HepG2 (cell line): ENCODE measurements at regions not wholly inside any gene's neighbourhood (a gene's known extent, or its start where the extent isn't known, plus 50 kb on each side); places are given as distances from the start of the nearest gene placed in this dataset.

Experiments used
- ATAC-seq: fragments of 200-7000 bp; cut with Tn5 transposase; 3 replicates; pipeline ENCODE4 v1.9.1; 2020; ENCODE audit warnings: mild to moderate bottlenecking, moderate library complexity
- BruUV-seq: library from RNA; stranded (reverse); fragments of 400-500 nt; replicated peaks from 2 replicates; lab custom pipeline; 2021; lab: Mats Ljungman, UMichigan
- CTCF ChIA-PET: fragments of 300-600 bp; formaldehyde crosslinking; extraction: SDS; loops from one replicate; lab custom pipeline; 2021; ENCODE audit warnings: low total read pairs, inconsistent platforms, low intra/inter-chr PET ratio; lab: Yijun Ruan, JAX
- POLR2A ChIA-PET: fragments of 350-600 bp; sonication (Branson Sonifier 250); formaldehyde crosslinking; loops from one replicate; lab custom pipeline; 2020; ENCODE audit warnings: antibody characterized with exemption, inconsistent platforms; lab: Yijun Ruan, JAX
- DNase-seq: peaks from one replicate; pipeline ENCODE4 v3.0.0-alpha.2; 2015; ENCODE audit warnings: low spot score
- FAIRE-seq: peaks from 3 replicates; lab custom pipeline; 2011; peaks lifted over from hg19 to GRCh38; lab: Jason Lieb, UNC
- H2AFZ ChIP-seq: one replicate; pipeline ENCODE4 v1.6.1; 2011; ENCODE audit warnings: low read length, inconsistent platforms
- H3K27ac ChIP-seq: fragments of 300-600 bp; 3 replicates; pipeline ENCODE4 v1.8.0; 2011; ENCODE audit warnings: mixed run types, mild to moderate bottlenecking, mixed read lengths, low read length, inconsistent platforms; ENCODE audit not compliant: insufficient read depth; ENCODE audit errors: extremely low read length
- H3K27me3 ChIP-seq, 2 experiments: fragments of 200-600 bp in 1 of 2; 2 replicates in 1 of 2; 3 replicates in 1 of 2; pipeline versions ENCODE4 v1.6.0 to v1.8.0; 2011; ENCODE audit warnings: low read length in 2 of 2, mild to moderate bottlenecking in 2 of 2, moderate library complexity in 2 of 2, inconsistent platforms in 1 of 2; ENCODE audit not compliant: insufficient read depth in 2 of 2, control insufficient read depth in 1 of 2
- H3K36me3 ChIP-seq, 2 experiments: fragments of 200-600 bp in 1 of 2; replicated peaks in 1 of 2; 2 replicates in 1 of 2; 3 replicates in 1 of 2; pipeline versions ENCODE4 v1.5.1 to v1.8.0; 2011; ENCODE audit warnings: low read length in 2 of 2, inconsistent platforms in 1 of 2; ENCODE audit not compliant: insufficient read depth in 2 of 2, control insufficient read depth in 1 of 2
- H3K4me1 ChIP-seq: 2 replicates; pipeline ENCODE4 v1.5.1; 2012; ENCODE audit warnings: low read length, inconsistent platforms; ENCODE audit not compliant: insufficient read depth
- H3K4me2 ChIP-seq: 2 replicates; pipeline ENCODE4 v1.6.0; 2011; ENCODE audit warnings: low read depth, low read length, inconsistent platforms
- H3K4me3 ChIP-seq, 3 experiments: fragments of 200-600 bp in 1 of 3; sonication (generic), shearing (Covaris generic) in 1 of 3; replicated peaks in 1 of 3; 2 replicates each; pipeline ENCODE4 v1.5.1; 2011 to 2016; ENCODE audit warnings: low read length in 3 of 3, inconsistent platforms in 2 of 3, low read depth in 2 of 3, mild to moderate bottlenecking in 2 of 3, control low read depth in 1 of 3, mixed read lengths in 1 of 3; ENCODE audit not compliant: insufficient read depth in 1 of 3
- H3K79me2 ChIP-seq: one replicate; pipeline ENCODE4 v1.6.1; 2011; ENCODE audit warnings: low read length, inconsistent platforms; ENCODE audit not compliant: insufficient read depth
- H3K9ac ChIP-seq: 2 replicates; pipeline ENCODE4 v1.6.0; 2011; ENCODE audit warnings: mild to moderate bottlenecking, low read depth, low read length, inconsistent platforms; ENCODE audit not compliant: insufficient read depth
- H3K9me3 ChIP-seq: 2 replicates; pipeline ENCODE4 v1.5.1; 2012; ENCODE audit warnings: mild to moderate bottlenecking, low read length
- H4K20me1 ChIP-seq: 2 replicates; pipeline ENCODE4 v1.6.0; 2011; ENCODE audit warnings: inconsistent platforms, mild to moderate bottlenecking, low read length, moderate library complexity; ENCODE audit not compliant: insufficient read depth
- ARNTL ChIP-seq: sonication (generic); formaldehyde crosslinking; IDR thresholded peaks from 2 replicates; pipeline ENCODE4 v1.4.0; 2020; ENCODE audit warnings: mild to moderate bottlenecking, missing genetic modification reagents
- CERS6 ChIP-seq: sonication (generic); formaldehyde crosslinking; IDR thresholded peaks from 2 replicates; pipeline ENCODE4 v1.5.0; 2020; ENCODE audit warnings: missing genetic modification reagents
- CSRNP1 ChIP-seq: sonication (generic); formaldehyde crosslinking; IDR thresholded peaks from 2 replicates; pipeline ENCODE4 v1.8.1; 2023; ENCODE audit warnings: mild to moderate bottlenecking, missing genetic modification reagents
- HINFP ChIP-seq: sonication (generic); formaldehyde crosslinking; IDR thresholded peaks from 2 replicates; pipeline ENCODE4 v1.4.0; 2020; ENCODE audit warnings: low read depth, mild to moderate bottlenecking, missing genetic modification reagents
- PLSCR1 ChIP-seq: sonication (generic); formaldehyde crosslinking; IDR thresholded peaks from 2 replicates; pipeline ENCODE4 v1.5.0; 2020; ENCODE audit warnings: missing genetic modification reagents, mild to moderate bottlenecking, borderline replicate concordance
- PRDM15 ChIP-seq: sonication (generic); formaldehyde crosslinking; IDR thresholded peaks from 2 replicates; pipeline ENCODE4 v1.4.0; 2020; ENCODE audit warnings: missing genetic modification reagents
- REL ChIP-seq: sonication (generic); formaldehyde crosslinking; conservative IDR thresholded peaks from 2 replicates; pipeline ENCODE4 v1.8.0; 2022; ENCODE audit warnings: mild to moderate bottlenecking, missing genetic modification reagents, moderate library complexity
- ZBTB34 ChIP-seq: sonication (generic); formaldehyde crosslinking; IDR thresholded peaks from 2 replicates; pipeline ENCODE4 v1.8.0; 2022; ENCODE audit warnings: mild to moderate bottlenecking, missing genetic modification reagents
- ZBTB49 ChIP-seq: sonication (generic); formaldehyde crosslinking; IDR thresholded peaks from 2 replicates; pipeline ENCODE4 v1.4.0; 2020; ENCODE audit warnings: missing genetic modification reagents, borderline replicate concordance
- ZKSCAN1 ChIP-seq: fragments of 150-350 bp; IDR thresholded peaks from 2 replicates; pipeline ENCODE4 v1.6.1; 2014; ENCODE audit warnings: low read length
- ZNF670 ChIP-seq: sonication (generic); formaldehyde crosslinking; IDR thresholded peaks from 2 replicates; pipeline ENCODE4 v1.8.0; 2022; ENCODE audit warnings: mild to moderate bottlenecking, missing genetic modification reagents, borderline replicate concordance
- WGBS: methylation state at CpG from one replicate; pipeline ENCODE4 v1.1.6; 2017; ENCODE audit warnings: low lambda C conversion rate; 5-methylcytosine and 5-hydroxymethylcytosine counted together
- in situ Hi-C: cut with HindIII; loops from 2 replicates; pipeline ENCODE4 v1.10.0; 2017; ENCODE audit warnings: low pct_unique_long_range_greater_than_20kb; ENCODE audit not compliant: extremely low pct_ligation_motif_present
- intact Hi-C: fragments of 100-400 bp; cut with micrococcal nuclease; formaldehyde crosslinking; loops from one replicate; pipeline ENCODE4 v1.10.0; 2022; ENCODE audit not compliant: unreplicated experiment

- no TSS peak for BruUV-seq
- WGBS = 3% methylated on average over 5 of the region's 5 CpGs
- no peak for TF ChIP-seq PRDM15
- no peak for TF ChIP-seq CERS6 (CRISPR knock-in tag)
- no peak for TF ChIP-seq PLSCR1
- TF ChIP-seq ZBTB34 (CRISPR knock-in tag) = no peak
- no peak for TF ChIP-seq CSRNP1 (CRISPR knock-in tag)
- no peak for TF ChIP-seq ZNF670 (CRISPR knock-in tag)
- no peak for TF ChIP-seq ARNTL (CRISPR knock-in tag)
- TF ChIP-seq HINFP (CRISPR knock-in tag) = no peak
- TF ChIP-seq REL (CRISPR knock-in tag) = no peak
- TF ChIP-seq ZBTB49 (CRISPR knock-in tag) = no peak
- TF ChIP-seq ZKSCAN1 = no peak
Observed at GRCh38 chr21:20261364-20261763, 736.8 kb upstream of the NCAM2 start.

More at GRCh38 chr21:20261364-20261763, 736.8 kb upstream of the NCAM2 start:
- FAIRE-seq (no peak), ATAC-seq (no peak), DNase-seq (no peak)
- intact Hi-C loops (no loop called here), in situ Hi-C loops (no loop called here)
- no peak overlapping the region for H3K9ac ChIP-seq
- no peaks in the 10 kb centered on the region for H4K20me1 ChIP-seq
- peaks cover 73% of the 10 kb centered on the region for H3K9me3 ChIP-seq
- ChIA-PET POLR2A (no interaction called here), CTCF (no interaction called here)
- H3K36me3 ChIP-seq = no peaks in the 10 kb centered on the region
- no peak overlapping the region for H2AFZ ChIP-seq
- no peaks in the 10 kb centered on the region for H3K79me2 ChIP-seq
- H3K27ac ChIP-seq = no peak overlapping the region
- no peak overlapping the region for H3K4me3 ChIP-seq
- no peaks in the 10 kb centered on the region for H3K4me1 ChIP-seq
- H3K4me2 ChIP-seq = no peak overlapping the region
- H3K27me3 ChIP-seq = no peaks in the 10 kb centered on the region
